Neural cell (in vitro differentiated cells): ENCODE measurements at regions not wholly inside any gene's neighbourhood (a gene's known extent, or its start where the extent isn't known, plus 50 kb on each side); places are given as distances from the start of the nearest gene placed in this dataset.

ENCODE experiments used
- H2AFZ ChIP-seq: fragments of 200-600, 300-800 bp; sonication (generic), shearing (Covaris generic); 2 replicates; pipeline ENCODE4 v1.6.0; 2014; ENCODE audit warnings: low read depth, mild to moderate bottlenecking, antibody characterized with exemption, low read length, moderate library complexity
- H3F3A ChIP-seq: fragments of 200-600 bp; shearing (Covaris generic); 2 replicates; pipeline ENCODE4 v1.6.1; 2016; ENCODE audit warnings: mild to moderate bottlenecking, moderate library complexity, mixed read lengths, antibody characterized with exemption, low read length; ENCODE audit not compliant: insufficient read depth, poor library complexity, severe bottlenecking
- H3K27ac ChIP-seq: fragments of 200-600, 300-800 bp; sonication (generic), shearing (Covaris generic); 2 replicates; pipeline ENCODE4 v1.5.1; 2014; ENCODE audit warnings: mild to moderate bottlenecking, low read length, moderate library complexity
- H3K27me3 ChIP-seq: fragments of 300-800, 200-600 bp; sonication (generic), shearing (Covaris generic); 2 replicates; pipeline ENCODE4 v1.6.0; 2014; ENCODE audit warnings: mild to moderate bottlenecking, low read depth, low read length, moderate library complexity; ENCODE audit not compliant: insufficient read depth
- H3K36me3 ChIP-seq: fragments of 300-800, 200-600 bp; sonication (generic), shearing (Covaris generic); 2 replicates; pipeline ENCODE4 v1.5.1; 2014; ENCODE audit warnings: mild to moderate bottlenecking, antibody characterized with exemption, low read length, moderate library complexity; ENCODE audit not compliant: insufficient read depth
- H3K4me2 ChIP-seq: fragments of 300-800, 200-600 bp; sonication (generic), shearing (Covaris generic); 2 replicates; pipeline ENCODE4 v1.6.0; 2014; ENCODE audit warnings: mild to moderate bottlenecking, low read length
- H3K4me3 ChIP-seq: fragments of 300-800, 200-600 bp; sonication (generic), shearing (Covaris generic); 2 replicates; pipeline ENCODE4 v1.5.1; 2014; ENCODE audit warnings: mild to moderate bottlenecking, low read length, moderate library complexity
- H3K79me2 ChIP-seq: fragments of 200-600 bp; shearing (Covaris generic); replicated peaks from 2 replicates; pipeline ENCODE4 v1.6.0; 2014; ENCODE audit warnings: mild to moderate bottlenecking, low read length, moderate library complexity; ENCODE audit not compliant: insufficient read depth
- H3K9ac ChIP-seq: fragments of 300-800, 200-600 bp; sonication (generic), shearing (Covaris generic); 2 replicates; pipeline ENCODE4 v1.6.1; 2016; ENCODE audit warnings: mild to moderate bottlenecking, low read length, mixed read lengths
- H3K9me2 ChIP-seq: fragments of 200-600 bp; shearing (Covaris generic); 2 replicates; pipeline ENCODE4 v1.6.1; 2016; ENCODE audit warnings: mild to moderate bottlenecking, low read length, mixed read lengths; ENCODE audit not compliant: insufficient read depth
- H3K9me3 ChIP-seq: fragments of 200-600, 300-800 bp; sonication (generic), shearing (Covaris generic); 2 replicates; pipeline ENCODE4 v1.6.1; 2016; ENCODE audit warnings: mild to moderate bottlenecking, mixed run types, low read length, moderate library complexity, mixed read lengths
- H4K20me1 ChIP-seq: fragments of 200-600 bp; shearing (Covaris generic); 2 replicates; pipeline ENCODE4 v1.6.1; 2016; ENCODE audit warnings: mild to moderate bottlenecking, mixed run types; ENCODE audit not compliant: insufficient read depth
- EP300 ChIP-seq: fragments of 450-650 bp; conservative IDR thresholded peaks from 2 replicates; pipeline ENCODE4 v1.6.1; 2014; ENCODE audit warnings: antibody characterized with exemption, mild to moderate bottlenecking, moderate library complexity; ENCODE audit not compliant: poor library complexity, severe bottlenecking
- EZH2 ChIP-seq: fragments of 200-600, 300-800 bp; shearing (Covaris generic), sonication (generic); IDR thresholded peaks from 2 replicates; pipeline ENCODE4 v1.6.1; 2014; ENCODE audit warnings: antibody characterized with exemption, low read length, borderline replicate concordance, mild to moderate bottlenecking; ENCODE audit not compliant: insufficient read depth, poor library complexity, severe bottlenecking
- MXI1 ChIP-seq: fragments of 450-650 bp; conservative IDR thresholded peaks from 2 replicates; pipeline ENCODE4 v1.6.1; 2014; ENCODE audit warnings: antibody characterized with exemption, mild to moderate bottlenecking; ENCODE audit not compliant: poor library complexity, severe bottlenecking
- POLR2AphosphoS5 ChIP-seq: IDR thresholded peaks from 2 replicates; pipeline ENCODE4 v1.6.1; 2012
- RAD21 ChIP-seq: fragments of 450-650 bp; conservative IDR thresholded peaks from 2 replicates; pipeline ENCODE4 v1.6.1; 2014; ENCODE audit warnings: antibody characterized with exemption, mild to moderate bottlenecking, moderate library complexity
- SMC3 ChIP-seq: fragments of 450-650 bp; conservative IDR thresholded peaks from 2 replicates; pipeline ENCODE4 v1.6.1; 2014; ENCODE audit warnings: antibody characterized with exemption, mild to moderate bottlenecking, moderate library complexity; ENCODE audit not compliant: poor library complexity
- TAF1 ChIP-seq: IDR thresholded peaks from 2 replicates; pipeline ENCODE4 v1.6.1; 2012; ENCODE audit warnings: low read depth
- TF ChIP-seq, protein P1 (sequence below): IDR thresholded peaks from 2 replicates; pipeline ENCODE4 v1.6.1; 2012; ENCODE audit warnings: borderline replicate concordance
- TF ChIP-seq, protein P2 (sequence below): fragments of 450-650 bp; IDR thresholded peaks from 2 replicates; pipeline ENCODE4 v1.5.1; 2014; ENCODE audit warnings: antibody characterized with exemption, mild to moderate bottlenecking, moderate library complexity; ENCODE audit not compliant: poor library complexity, severe bottlenecking

DNA sequence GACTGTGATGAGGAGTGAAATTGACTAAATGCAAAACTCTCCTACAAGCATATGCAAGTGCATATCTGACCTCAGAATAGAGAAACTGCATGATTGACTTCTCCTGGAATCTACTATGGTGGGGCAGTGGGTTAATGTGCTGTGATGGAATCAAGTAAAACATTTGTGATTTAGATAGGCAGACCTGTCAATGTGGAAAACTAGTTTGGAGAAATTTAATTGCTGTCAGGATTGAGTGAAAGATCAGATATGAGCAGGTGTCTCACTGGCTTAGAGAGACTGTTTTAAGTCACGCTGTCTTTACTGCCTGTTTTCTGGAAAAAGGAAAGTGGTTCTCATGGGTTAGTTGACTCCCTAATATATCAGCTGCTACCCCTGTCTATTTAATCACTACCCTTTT lies 881.0 kb upstream of the CNTNAP5 start:
- Histone ChIP-seq H3K4me3 (no peak overlapping the region), H2AFZ (no peak overlapping the region), H3K9me3 (no peaks in the 10 kb centered on the region), H4K20me1 (no peaks in the 10 kb centered on the region), H3K4me2 (no peak overlapping the region), H3K79me2 (no peaks in the 10 kb centered on the region), H3K27ac (no peak overlapping the region), H3K9ac (no peak overlapping the region), H3K9me2 (no peaks in the 10 kb centered on the region), H3K27me3 (no peaks in the 10 kb centered on the region), H3F3A (no peaks in the 10 kb centered on the region), H3K36me3 (no peaks in the 10 kb centered on the region)
- TF ChIP-seq POLR2AphosphoS5 (peak; percentile 60), SMC3 (no peak), EP300 (peak; percentile 71)

DNA sequence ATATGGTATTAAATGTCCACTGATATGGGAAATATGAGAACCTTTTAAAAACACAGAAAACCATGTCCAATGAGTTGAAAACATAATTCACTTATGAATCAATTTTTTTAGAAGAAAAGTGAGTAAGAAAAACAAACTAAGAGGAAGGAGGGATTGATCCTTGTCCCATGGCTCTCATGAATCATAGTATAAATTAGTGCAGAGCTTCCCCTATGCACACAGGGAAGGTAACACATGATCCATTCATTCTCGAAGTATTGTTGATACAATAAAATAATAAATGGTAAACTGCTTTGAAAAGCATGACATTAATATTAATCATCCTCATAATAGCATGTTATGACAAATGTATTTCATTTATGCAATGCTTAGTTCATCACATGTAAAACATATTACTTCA lies 872.0 kb upstream of the CNTNAP5 start:
- no peaks in the 10 kb centered on the region for H3K9me2 ChIP-seq
- H3K9me3 ChIP-seq, result no peaks in the 10 kb centered on the region
- no peak overlapping the region for H3K4me3 ChIP-seq
- TF ChIP-seq EZH2 (no peak), EP300 (no peak), SMC3 (no peak), POLR2AphosphoS5 (no peak), MXI1 (no peak)
- no peak overlapping the region for H3K4me2 ChIP-seq
- H3K27me3 ChIP-seq, result no peaks in the 10 kb centered on the region
- H4K20me1 ChIP-seq, result no peaks in the 10 kb centered on the region
- H2AFZ ChIP-seq, result no peak overlapping the region
- no peak overlapping the region for H3K27ac ChIP-seq
- no peaks in the 10 kb centered on the region for H3K36me3 ChIP-seq
- H3K9ac ChIP-seq, result no peak overlapping the region
- no peaks in the 10 kb centered on the region for H3K79me2 ChIP-seq
- no peaks in the 10 kb centered on the region for H3F3A ChIP-seq

DNA sequence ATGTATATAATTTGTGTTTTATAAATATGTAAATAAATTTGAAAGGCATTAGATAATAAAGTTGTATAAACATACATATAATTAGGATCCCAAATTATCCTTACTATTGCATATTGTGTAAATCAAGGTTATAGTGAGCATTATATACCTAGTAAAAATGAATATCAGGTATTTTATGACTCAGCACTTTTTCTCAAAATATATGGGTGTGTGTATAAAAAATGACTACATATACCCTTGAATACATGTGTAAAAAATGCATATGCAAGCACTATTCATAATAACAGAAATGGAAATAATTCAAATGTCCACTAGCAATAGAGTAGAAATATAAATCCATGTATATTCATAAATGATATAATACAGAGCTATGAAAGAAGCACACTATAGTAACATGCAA lies 870.9 kb upstream of the CNTNAP5 start:
- Histone ChIP-seq H3K4me3 (no peak overlapping the region), H2AFZ (no peak overlapping the region), H3K4me2 (no peak overlapping the region), H4K20me1 (no peaks in the 10 kb centered on the region), H3F3A (no peaks in the 10 kb centered on the region), H3K9ac (no peak overlapping the region), H3K79me2 (no peaks in the 10 kb centered on the region), H3K27ac (no peak overlapping the region), H3K36me3 (no peaks in the 10 kb centered on the region), H3K9me3 (no peaks in the 10 kb centered on the region), H3K9me2 (no peaks in the 10 kb centered on the region), H3K27me3 (no peaks in the 10 kb centered on the region)
- TF ChIP-seq SMC3 (no peak), TAF1 (no peak), MXI1 (no peak), POLR2AphosphoS5 (no peak), EP300 (no peak), EZH2 (no peak), RAD21 (no peak)
- TF ChIP-seq, protein P1, sequence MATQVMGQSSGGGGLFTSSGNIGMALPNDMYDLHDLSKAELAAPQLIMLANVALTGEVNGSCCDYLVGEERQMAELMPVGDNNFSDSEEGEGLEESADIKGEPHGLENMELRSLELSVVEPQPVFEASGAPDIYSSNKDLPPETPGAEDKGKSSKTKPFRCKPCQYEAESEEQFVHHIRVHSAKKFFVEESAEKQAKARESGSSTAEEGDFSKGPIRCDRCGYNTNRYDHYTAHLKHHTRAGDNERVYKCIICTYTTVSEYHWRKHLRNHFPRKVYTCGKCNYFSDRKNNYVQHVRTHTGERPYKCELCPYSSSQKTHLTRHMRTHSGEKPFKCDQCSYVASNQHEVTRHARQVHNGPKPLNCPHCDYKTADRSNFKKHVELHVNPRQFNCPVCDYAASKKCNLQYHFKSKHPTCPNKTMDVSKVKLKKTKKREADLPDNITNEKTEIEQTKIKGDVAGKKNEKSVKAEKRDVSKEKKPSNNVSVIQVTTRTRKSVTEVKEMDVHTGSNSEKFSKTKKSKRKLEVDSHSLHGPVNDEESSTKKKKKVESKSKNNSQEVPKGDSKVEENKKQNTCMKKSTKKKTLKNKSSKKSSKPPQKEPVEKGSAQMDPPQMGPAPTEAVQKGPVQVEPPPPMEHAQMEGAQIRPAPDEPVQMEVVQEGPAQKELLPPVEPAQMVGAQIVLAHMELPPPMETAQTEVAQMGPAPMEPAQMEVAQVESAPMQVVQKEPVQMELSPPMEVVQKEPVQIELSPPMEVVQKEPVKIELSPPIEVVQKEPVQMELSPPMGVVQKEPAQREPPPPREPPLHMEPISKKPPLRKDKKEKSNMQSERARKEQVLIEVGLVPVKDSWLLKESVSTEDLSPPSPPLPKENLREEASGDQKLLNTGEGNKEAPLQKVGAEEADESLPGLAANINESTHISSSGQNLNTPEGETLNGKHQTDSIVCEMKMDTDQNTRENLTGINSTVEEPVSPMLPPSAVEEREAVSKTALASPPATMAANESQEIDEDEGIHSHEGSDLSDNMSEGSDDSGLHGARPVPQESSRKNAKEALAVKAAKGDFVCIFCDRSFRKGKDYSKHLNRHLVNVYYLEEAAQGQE, result no peak
- TF ChIP-seq, protein P2, sequence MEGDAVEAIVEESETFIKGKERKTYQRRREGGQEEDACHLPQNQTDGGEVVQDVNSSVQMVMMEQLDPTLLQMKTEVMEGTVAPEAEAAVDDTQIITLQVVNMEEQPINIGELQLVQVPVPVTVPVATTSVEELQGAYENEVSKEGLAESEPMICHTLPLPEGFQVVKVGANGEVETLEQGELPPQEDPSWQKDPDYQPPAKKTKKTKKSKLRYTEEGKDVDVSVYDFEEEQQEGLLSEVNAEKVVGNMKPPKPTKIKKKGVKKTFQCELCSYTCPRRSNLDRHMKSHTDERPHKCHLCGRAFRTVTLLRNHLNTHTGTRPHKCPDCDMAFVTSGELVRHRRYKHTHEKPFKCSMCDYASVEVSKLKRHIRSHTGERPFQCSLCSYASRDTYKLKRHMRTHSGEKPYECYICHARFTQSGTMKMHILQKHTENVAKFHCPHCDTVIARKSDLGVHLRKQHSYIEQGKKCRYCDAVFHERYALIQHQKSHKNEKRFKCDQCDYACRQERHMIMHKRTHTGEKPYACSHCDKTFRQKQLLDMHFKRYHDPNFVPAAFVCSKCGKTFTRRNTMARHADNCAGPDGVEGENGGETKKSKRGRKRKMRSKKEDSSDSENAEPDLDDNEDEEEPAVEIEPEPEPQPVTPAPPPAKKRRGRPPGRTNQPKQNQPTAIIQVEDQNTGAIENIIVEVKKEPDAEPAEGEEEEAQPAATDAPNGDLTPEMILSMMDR, result no peak
